ENCODE measurements at regions not wholly inside any gene's neighbourhood (a gene's known extent, or its start where the extent isn't known, plus 50 kb on each side); places are given as distances from the start of the nearest gene placed in this dataset.

DNA sequence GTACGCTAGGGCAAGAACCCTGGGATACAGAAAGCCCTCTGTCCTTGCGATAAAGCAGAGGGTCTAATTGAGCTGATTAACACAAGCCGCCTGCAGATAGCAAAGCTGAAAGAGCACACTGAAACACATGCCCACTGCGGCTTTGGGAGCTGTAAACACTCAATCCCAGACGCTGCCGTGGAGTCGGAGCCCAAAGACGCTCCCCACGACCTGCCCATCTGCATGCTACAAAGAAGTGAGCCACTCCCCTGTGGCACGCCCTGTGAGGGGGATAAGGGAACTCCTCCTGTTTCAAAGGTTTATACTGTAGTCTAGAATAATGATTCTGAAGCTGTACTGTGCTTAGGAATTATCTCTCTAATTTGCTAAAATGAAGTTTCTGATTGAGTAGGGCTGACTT, 985.6 kb upstream of the GHITM start:
- TF ChIP-seq, protein P1, sequence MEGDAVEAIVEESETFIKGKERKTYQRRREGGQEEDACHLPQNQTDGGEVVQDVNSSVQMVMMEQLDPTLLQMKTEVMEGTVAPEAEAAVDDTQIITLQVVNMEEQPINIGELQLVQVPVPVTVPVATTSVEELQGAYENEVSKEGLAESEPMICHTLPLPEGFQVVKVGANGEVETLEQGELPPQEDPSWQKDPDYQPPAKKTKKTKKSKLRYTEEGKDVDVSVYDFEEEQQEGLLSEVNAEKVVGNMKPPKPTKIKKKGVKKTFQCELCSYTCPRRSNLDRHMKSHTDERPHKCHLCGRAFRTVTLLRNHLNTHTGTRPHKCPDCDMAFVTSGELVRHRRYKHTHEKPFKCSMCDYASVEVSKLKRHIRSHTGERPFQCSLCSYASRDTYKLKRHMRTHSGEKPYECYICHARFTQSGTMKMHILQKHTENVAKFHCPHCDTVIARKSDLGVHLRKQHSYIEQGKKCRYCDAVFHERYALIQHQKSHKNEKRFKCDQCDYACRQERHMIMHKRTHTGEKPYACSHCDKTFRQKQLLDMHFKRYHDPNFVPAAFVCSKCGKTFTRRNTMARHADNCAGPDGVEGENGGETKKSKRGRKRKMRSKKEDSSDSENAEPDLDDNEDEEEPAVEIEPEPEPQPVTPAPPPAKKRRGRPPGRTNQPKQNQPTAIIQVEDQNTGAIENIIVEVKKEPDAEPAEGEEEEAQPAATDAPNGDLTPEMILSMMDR (IDR thresholded peaks at IDR 0.05) = no peak

DNA sequence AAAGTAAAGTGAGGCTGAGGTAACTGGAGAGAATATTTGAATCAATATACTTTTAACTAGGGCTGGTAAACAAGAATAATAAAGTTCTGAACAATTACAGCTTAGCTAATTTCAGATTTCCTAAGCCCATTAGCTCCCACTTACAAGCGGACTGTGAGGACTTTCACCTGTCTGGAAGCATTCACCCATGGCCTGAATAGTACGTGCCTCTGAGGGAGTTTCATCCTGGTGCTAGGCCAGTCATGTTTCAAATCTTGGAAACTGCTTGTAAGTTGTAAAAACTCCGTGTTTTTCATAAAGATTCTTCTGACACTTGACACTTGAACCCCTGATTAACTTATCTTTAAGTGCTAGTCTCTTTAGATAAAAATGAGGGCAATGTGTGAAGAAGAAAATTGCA, 975.2 kb upstream of the GHITM start:
- TF ChIP-seq, protein P1 (IDR thresholded peaks at IDR 0.05) = no peak

DNA sequence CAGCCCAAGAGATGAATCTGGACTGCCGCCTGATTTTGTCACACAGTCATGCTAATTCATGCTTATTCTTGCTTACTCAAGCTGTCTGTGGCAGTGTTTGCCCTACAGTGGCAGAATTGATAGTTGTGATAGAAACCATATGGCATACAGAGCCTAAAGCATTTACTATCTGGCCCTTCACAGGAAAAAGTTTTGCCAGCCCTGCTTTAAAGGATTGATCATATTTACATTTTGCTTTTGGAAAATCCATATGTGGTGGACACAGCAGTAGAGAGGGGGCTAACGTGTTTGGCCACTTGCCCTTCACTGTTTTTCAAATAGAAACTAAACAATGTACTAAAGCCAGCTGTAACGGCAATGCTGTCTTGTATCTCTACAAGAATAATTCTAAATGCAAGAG, 974.0 kb upstream of the GHITM start:
- TF ChIP-seq, protein P1 (IDR thresholded peaks at IDR 0.05) = no peak

DNA sequence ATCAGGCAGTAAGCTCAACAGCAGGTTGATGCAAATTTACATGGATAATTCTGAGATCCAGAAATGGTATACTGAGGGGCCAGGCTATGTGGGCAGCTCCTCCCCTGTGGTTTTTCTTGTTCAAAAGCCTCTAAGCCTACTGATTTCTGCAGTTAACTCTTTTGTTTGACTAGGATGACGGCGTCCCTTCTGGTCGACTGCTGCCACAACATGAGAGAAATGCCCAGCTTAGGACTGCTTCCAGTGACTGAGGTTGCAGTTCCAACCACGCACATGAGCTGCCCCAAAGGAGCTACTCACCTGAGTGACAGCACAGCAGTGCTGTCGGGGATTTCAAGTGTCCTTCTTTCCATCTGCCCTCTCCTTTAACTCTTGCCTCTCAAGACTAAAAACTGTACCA, 973.0 kb upstream of the GHITM start:
- TF ChIP-seq, protein P1 (IDR thresholded peaks at IDR 0.05) = no peak

DNA sequence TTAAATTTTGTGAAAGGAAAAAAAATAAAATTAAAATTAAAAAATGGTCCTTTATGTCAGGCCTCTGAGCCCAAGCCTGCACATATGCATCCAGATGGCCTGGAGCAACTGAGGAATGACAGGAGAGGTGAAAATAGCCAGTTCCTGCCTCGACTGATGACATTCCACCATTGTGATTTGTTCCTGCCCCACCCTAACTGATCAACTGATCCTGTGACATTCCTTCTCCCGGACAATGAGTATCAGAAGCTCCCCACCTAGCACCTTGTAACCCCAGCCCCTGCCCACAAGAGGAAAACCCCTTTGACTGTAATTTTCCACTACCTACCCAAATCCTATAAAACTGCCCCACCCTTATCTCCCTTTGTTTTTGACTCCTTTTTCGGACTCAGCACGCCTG, 972.2 kb upstream of the GHITM start:
- TF ChIP-seq, protein P1 (IDR thresholded peaks at IDR 0.05) = no peak

DNA sequence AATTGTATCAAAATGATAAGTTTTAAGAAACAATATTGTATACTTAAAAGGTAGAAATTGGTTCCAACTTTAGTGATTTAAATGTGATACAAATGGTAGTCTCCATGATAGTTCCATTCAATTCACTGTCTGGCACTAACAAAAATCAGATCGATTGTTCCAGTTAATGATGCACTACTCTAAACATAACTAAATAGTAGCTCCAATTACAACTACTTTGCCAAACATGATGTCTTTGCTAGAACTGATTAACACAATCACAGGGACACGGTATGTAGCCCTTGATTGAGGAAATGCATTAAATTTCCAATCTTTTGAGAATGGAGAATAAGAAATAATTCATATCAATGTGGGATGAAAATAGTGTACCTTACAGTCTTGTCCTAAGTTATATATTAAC, 962.4 kb upstream of the GHITM start:
- TF ChIP-seq, protein P1 (IDR thresholded peaks at IDR 0.05) = no peak

DNA sequence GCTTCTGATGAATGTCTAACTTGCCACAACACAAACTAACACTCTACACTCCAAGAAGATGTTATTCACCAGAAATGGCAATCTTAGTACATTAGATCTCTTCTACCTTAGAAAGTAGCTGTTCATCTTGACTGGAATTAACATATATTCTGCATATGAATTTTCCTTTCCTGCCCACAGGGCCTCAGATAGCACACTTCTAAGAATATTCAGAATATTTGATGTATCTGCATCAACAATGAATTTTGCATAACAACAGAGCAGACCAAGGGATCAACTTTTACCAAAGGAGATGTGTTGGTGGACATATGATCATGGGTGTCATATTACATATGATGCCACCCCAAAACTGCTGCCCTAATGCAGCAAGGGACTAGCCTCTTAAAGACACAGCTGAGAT, 960.8 kb upstream of the GHITM start:
- TF ChIP-seq, protein P1 (IDR thresholded peaks at IDR 0.05) = no peak

DNA sequence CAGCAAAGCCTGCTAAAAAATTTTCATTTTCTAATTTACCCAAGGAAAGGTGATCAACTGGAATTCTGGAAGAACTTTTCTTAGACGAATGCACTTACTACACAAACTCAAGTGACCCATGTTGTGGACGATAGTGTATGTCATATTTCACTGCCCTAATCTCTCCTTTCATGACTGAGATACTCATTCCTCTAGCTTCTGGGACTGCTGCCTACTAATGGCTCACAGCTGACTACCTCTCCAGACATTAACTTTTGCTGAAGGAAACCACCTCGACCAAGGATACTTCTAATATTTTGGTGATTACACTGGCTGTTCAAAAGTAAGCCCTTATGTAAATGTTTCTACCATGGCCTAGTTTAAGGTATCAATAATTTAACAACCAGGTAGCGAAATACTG, 959.9 kb upstream of the GHITM start:
- TF ChIP-seq, protein P1 (IDR thresholded peaks at IDR 0.05) = no peak
